ENCODE measurements at regions not wholly inside any gene's neighbourhood (a gene's known extent, or its start where the extent isn't known, plus 50 kb on each side); places are given as distances from the start of the nearest gene placed in this dataset.

- no peak for TF ChIP-seq EZH2 (IDR thresholded peaks at IDR 0.05; ENCODE audit: low read depth, low read length, severe bottlenecking)
- no peak for TF ChIP-seq CTCF (IDR thresholded peaks at IDR 0.05; ENCODE audit: control extremely low read depth in 1 of 3, insufficient read depth in 1 of 3, low read depth in 1 of 3, low read length in 3 of 3)
- TF ChIP-seq USF2 (IDR thresholded peaks at IDR 0.05; ENCODE audit: low read length): no peak
- no peak for TF ChIP-seq POLR2A (IDR thresholded peaks at IDR 0.05; ENCODE audit: control extremely low read depth in 1 of 2, low read depth in 2 of 2, low read length in 2 of 2)
- no peak for TF ChIP-seq HDAC6 (IDR thresholded peaks at IDR 0.05; ENCODE audit: low read depth, low read length)
These were observed 198.2 kb downstream of the KIF4B start for GRCh38 chr5:155211764-155212163.

All from H1 (cell line).